PFSK-1 (cell line): ENCODE measurements at regions not wholly inside any gene's neighbourhood (a gene's known extent, or its start where the extent isn't known, plus 50 kb on each side); places are given as distances from the start of the nearest gene placed in this dataset.

Source experiments
- FOXP2 ChIP-seq: optimal IDR thresholded peaks from 2 replicates; pipeline ENCODE3; 2011; ENCODE audit warnings: borderline replicate concordance, control low read depth, inconsistent platforms; ENCODE audit not compliant: insufficient read depth; ENCODE audit errors: extremely low read length, extremely low read depth
- POLR2AphosphoS5 ChIP-seq: IDR thresholded peaks from 2 replicates; pipeline ENCODE4 v1.6.1; 2012; ENCODE audit warnings: low read depth, mild to moderate bottlenecking, control low read depth, low read length, moderate library complexity
- REST ChIP-seq, 2 experiments: IDR thresholded peaks; 2 replicates each; pipeline versions ENCODE4 v1.6.1 to v1.8.0; 2011 to 2012; ENCODE audit warnings: low read depth in 2 of 2, low read length in 2 of 2, control low read depth in 1 of 2, inconsistent platforms in 1 of 2, mild to moderate bottlenecking in 1 of 2, moderate library complexity in 1 of 2; ENCODE audit not compliant: insufficient read depth in 1 of 2
- SIN3A ChIP-seq: IDR thresholded peaks from 2 replicates; pipeline ENCODE4 v1.6.1; 2012; ENCODE audit warnings: mild to moderate bottlenecking, low read length, moderate library complexity, borderline replicate concordance; ENCODE audit not compliant: insufficient read depth
- TAF1 ChIP-seq: IDR thresholded peaks from 2 replicates; pipeline ENCODE4 v1.6.1; 2012; ENCODE audit warnings: low read length, control low read depth, borderline replicate concordance; ENCODE audit not compliant: insufficient read depth

- TF ChIP-seq FOXP2, result no peak
- no peak for TF ChIP-seq POLR2AphosphoS5
- no peak for TF ChIP-seq SIN3A
- no peak for TF ChIP-seq REST (IDR thresholded peaks at IDR 0.05; ENCODE audit: insufficient read depth in 1 of 2, low read depth in 2 of 2, low read length in 2 of 2)
- no peak for TF ChIP-seq TAF1
These were observed 147.0 kb upstream of the ZNF366 start for GRCh38 chr5:72654231-72654630.

- TF ChIP-seq REST (IDR thresholded peaks at IDR 0.05; ENCODE audit: insufficient read depth in 1 of 2, low read depth in 2 of 2, low read length in 2 of 2) (no peak), POLR2AphosphoS5 (no peak), FOXP2 (no peak), SIN3A (no peak), TAF1 (no peak)
These were observed 146.4 kb upstream of the ZNF366 start for GRCh38 chr5:72653586-72653985.

- TF ChIP-seq FOXP2, result no peak
- no peak for TF ChIP-seq TAF1
- no peak for TF ChIP-seq SIN3A
These were observed 144.6 kb upstream of the ZNF366 start for GRCh38 chr5:72651779-72652178.

- TF ChIP-seq POLR2AphosphoS5 (no peak), TAF1 (no peak), FOXP2 (no peak), SIN3A (no peak), REST (IDR thresholded peaks at IDR 0.05; ENCODE audit: insufficient read depth in 1 of 2, low read depth in 2 of 2, low read length in 2 of 2) (no peak)
These were observed 143.9 kb upstream of the ZNF366 start for GRCh38 chr5:72651109-72651508.

- TF ChIP-seq POLR2AphosphoS5, result no peak
- no peak for TF ChIP-seq TAF1
- TF ChIP-seq FOXP2, result no peak
- TF ChIP-seq SIN3A, result no peak
These were observed 142.2 kb upstream of the ZNF366 start for GRCh38 chr5:72649449-72649848.

GRCh38 chr5:72648480-72648879 lies 141.3 kb upstream of the ZNF366 start:
- TF ChIP-seq FOXP2 (no peak), TAF1 (no peak)

GRCh38 chr5:72647806-72648205 lies 140.6 kb upstream of the ZNF366 start:
- TF ChIP-seq SIN3A (no peak), REST (IDR thresholded peaks at IDR 0.05; ENCODE audit: insufficient read depth in 1 of 2, low read depth in 2 of 2, low read length in 2 of 2) (no peak), POLR2AphosphoS5 (no peak), TAF1 (no peak), FOXP2 (no peak)
